ENCODE measurements at regions not wholly inside any gene's neighbourhood (a gene's known extent, or its start where the extent isn't known, plus 50 kb on each side); places are given as distances from the start of the nearest gene placed in this dataset.

GRCh38 chr4:11166034-11166433 is 262.7 kb downstream of the HS3ST1 start:
- Histone ChIP-seq H3K36me3 (no peaks in the 10 kb centered on the region), H3K27me3 (no peaks in the 10 kb centered on the region), H3K9me3 (no peaks in the 10 kb centered on the region), H3K4me3 (no peak overlapping the region), H3K4me1 (no peaks in the 10 kb centered on the region), H3K27ac (no peak overlapping the region)
- intact Hi-C loops (cut with DNase I), result no loop called here
- DNase-seq (ENCODE audit: extremely low spot score in 2 of 2), result no peak
- TF ChIP-seq POLR2A (IDR thresholded peaks at IDR 0.05), result no peak
- TF ChIP-seq POLR2AphosphoS5 (IDR thresholded peaks at IDR 0.05; ENCODE audit: insufficient read depth in 1 of 2, low read depth in 1 of 2), result no peak
- TF ChIP-seq CTCF (IDR thresholded peaks at IDR 0.05), result no peak

- no peak for DNase-seq (ENCODE audit: extremely low spot score in 2 of 2)
- Histone ChIP-seq H3K4me1 (no peaks in the 10 kb centered on the region), H3K9me3 (no peaks in the 10 kb centered on the region), H3K36me3 (no peaks in the 10 kb centered on the region), H3K4me3 (no peak overlapping the region), H3K27ac (no peak overlapping the region), H3K27me3 (no peaks in the 10 kb centered on the region)
- no peak for TF ChIP-seq POLR2A (IDR thresholded peaks at IDR 0.05)
- TF ChIP-seq CTCF (IDR thresholded peaks at IDR 0.05), result no peak
- TF ChIP-seq POLR2AphosphoS5 (IDR thresholded peaks at IDR 0.05; ENCODE audit: insufficient read depth in 1 of 2, low read depth in 1 of 2), result no peak
- intact Hi-C loops (cut with DNase I), result no loop called here
These were observed 263.6 kb downstream of the HS3ST1 start for GRCh38 chr4:11165052-11165451.

- H3K4me3 ChIP-seq, result no peak overlapping the region
- TF ChIP-seq POLR2A (IDR thresholded peaks at IDR 0.05) (no peak), POLR2AphosphoS5 (IDR thresholded peaks at IDR 0.05; ENCODE audit: insufficient read depth in 1 of 2, low read depth in 1 of 2) (no peak), CTCF (IDR thresholded peaks at IDR 0.05) (no peak)
- no peak overlapping the region for H3K27ac ChIP-seq
- no peaks in the 10 kb centered on the region for H3K9me3 ChIP-seq
- no peaks in the 10 kb centered on the region for H3K27me3 ChIP-seq
- no peaks in the 10 kb centered on the region for H3K4me1 ChIP-seq
- no peaks in the 10 kb centered on the region for H3K36me3 ChIP-seq
- intact Hi-C loops (cut with DNase I), result no loop called here
- DNase-seq (ENCODE audit: extremely low spot score in 2 of 2), result no peak
These were observed 268.4 kb downstream of the HS3ST1 start for GRCh38 chr4:11160288-11160687.

GRCh38 chr4:11158971-11159370 is 269.7 kb downstream of the HS3ST1 start:
- H3K27ac ChIP-seq, result no peak overlapping the region
- intact Hi-C loops (cut with DNase I), result no loop called here

More at GRCh38 chr4:11158971-11159370, 269.7 kb downstream of the HS3ST1 start:
- Histone ChIP-seq H3K4me1 (no peaks in the 10 kb centered on the region), H3K4me3 (no peak overlapping the region), H3K9me3 (no peaks in the 10 kb centered on the region), H3K27me3 (no peaks in the 10 kb centered on the region), H3K36me3 (no peaks in the 10 kb centered on the region)
- no peak for DNase-seq (ENCODE audit: extremely low spot score in 2 of 2)
- TF ChIP-seq POLR2A (IDR thresholded peaks at IDR 0.05) (no peak), POLR2AphosphoS5 (IDR thresholded peaks at IDR 0.05; ENCODE audit: insufficient read depth in 1 of 2, low read depth in 1 of 2) (no peak), CTCF (IDR thresholded peaks at IDR 0.05) (no peak)
